NCI-H1417 (cell line): ENCODE measurements at regions not wholly inside any gene's neighbourhood (a gene's known extent, or its start where the extent isn't known, plus 50 kb on each side); places are given as distances from the start of the nearest gene placed in this dataset.
A peak's percentile ranks its signal among the peaks of the same experiment; 100 is the strongest.
"Not testable (repeated sequence)": the region's sequence is repeated elsewhere in the genome, so short reads cannot be mapped to it uniquely, and the experiment has no call there.

ENCODE experiments used
- DNase-seq, 3 experiments: peaks; one replicate each; lab custom pipeline; 2025; lab: John Stamatoyannopoulos, UW

GRCh38 chr13:82010780-82011179, 1669.9 kb upstream of the SPRY2 start:
- DNase-seq = peak in 1 of 3 experiments; percentile 40

- DNase-seq = no peak
Observed at GRCh38 chr13:82002710-82003109, 1661.8 kb upstream of the SPRY2 start.

- DNase-seq = no peak
Observed at GRCh38 chr13:81995316-81995715, 1654.4 kb upstream of the SPRY2 start.

GRCh38 chr13:81990652-81991051, 1649.7 kb upstream of the SPRY2 start:
- no peak for DNase-seq

GRCh38 chr13:81988567-81988966, 1647.6 kb upstream of the SPRY2 start:
- peak in 1 of 3 experiments; percentile 46 for DNase-seq

GRCh38 chr13:81987677-81988357, 1646.9 kb upstream of the SPRY2 start:
- DNase-seq = peak in 2 of 3 experiments; percentile 18 to 66

- peak in 1 of 3 experiments; percentile 56 for DNase-seq
Observed at GRCh38 chr13:81987159-81987558, 1646.2 kb upstream of the SPRY2 start.

- peak in 1 of 3 experiments; percentile 15 for DNase-seq
Observed at GRCh38 chr13:81986308-81986707, 1645.4 kb upstream of the SPRY2 start.

- DNase-seq = no peak
Observed at GRCh38 chr13:81957121-81957520, 1616.2 kb upstream of the SPRY2 start.

- peak in 1 of 3 experiments; percentile 74 for DNase-seq
Observed at GRCh38 chr13:81929988-81930387, 1589.1 kb upstream of the SPRY2 start.

GRCh38 chr13:81927347-81927746, 1586.4 kb upstream of the SPRY2 start:
- peak in 1 of 3 experiments; percentile 27 for DNase-seq

- DNase-seq = no peak
Observed at GRCh38 chr13:81917810-81918209, 1576.9 kb upstream of the SPRY2 start.

- DNase-seq = no peak
Observed at GRCh38 chr13:81916461-81916860, 1575.5 kb upstream of the SPRY2 start.

GRCh38 chr13:81907787-81908372, 1567.0 kb upstream of the SPRY2 start:
- DNase-seq = no peak

- no peak for DNase-seq
Observed at GRCh38 chr13:81888855-81889254, 1547.9 kb upstream of the SPRY2 start.

GRCh38 chr13:81874681-81875661, 1534.0 kb upstream of the SPRY2 start:
- DNase-seq = peak in 1 of 3 experiments; percentile 19

- peak in 1 of 3 experiments; percentile 51 for DNase-seq
Observed at GRCh38 chr13:81874253-81874652, 1533.3 kb upstream of the SPRY2 start.

- DNase-seq = peak in 2 of 3 experiments; percentile 35 to 81
Observed at GRCh38 chr13:81872581-81872980, 1531.7 kb upstream of the SPRY2 start.

GRCh38 chr13:81871751-81872325, 1530.9 kb upstream of the SPRY2 start:
- not testable (repeated sequence) for DNase-seq

GRCh38 chr13:81848291-81848690, 1507.4 kb upstream of the SPRY2 start:
- no peak for DNase-seq

GRCh38 chr13:81846771-81847170, 1505.8 kb upstream of the SPRY2 start:
- DNase-seq = no peak

- DNase-seq = no peak
Observed at GRCh38 chr13:81821259-81821658, 1480.3 kb upstream of the SPRY2 start.
